ENCODE measurements at regions not wholly inside any gene's neighbourhood (a gene's known extent, or its start where the extent isn't known, plus 50 kb on each side); places are given as distances from the start of the nearest gene placed in this dataset.

DNA sequence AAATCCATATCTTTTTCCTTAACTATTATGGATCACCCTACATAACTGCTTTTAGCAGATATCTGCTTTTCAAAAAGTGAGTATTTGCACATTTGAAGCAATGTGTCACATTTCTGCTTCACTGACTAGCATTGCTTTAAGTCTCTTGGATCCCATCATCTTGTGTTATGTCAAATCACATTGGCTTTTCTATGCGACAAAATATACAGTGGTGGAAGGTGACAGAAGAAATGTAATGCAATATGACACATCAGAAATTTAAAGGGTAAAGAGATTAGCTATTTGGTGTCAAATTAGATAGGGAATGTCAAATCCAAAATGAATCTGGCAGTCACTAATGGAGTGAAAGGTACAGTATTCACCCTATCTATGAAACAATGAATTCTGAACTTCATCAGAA, 1282.1 kb upstream of the PCDH20 start:
- TF ChIP-seq ZFP30 (CRISPR knock-in tag; IDR thresholded peaks at IDR 0.05) (no peak), ARNTL (CRISPR knock-in tag; IDR thresholded peaks at IDR 0.05; ENCODE audit: borderline replicate concordance, low read depth) (no peak), RARB (CRISPR knock-in tag; IDR thresholded peaks at IDR 0.05) (no peak), TOX (CRISPR knock-in tag; IDR thresholded peaks at IDR 0.05; ENCODE audit: borderline replicate concordance) (no peak), ZNF70 (CRISPR knock-in tag; IDR thresholded peaks at IDR 0.05) (no peak), TCF4 (CRISPR knock-in tag; IDR thresholded peaks at IDR 0.05; ENCODE audit: borderline replicate concordance) (no peak), PPARA (CRISPR knock-in tag; IDR thresholded peaks at IDR 0.05; ENCODE audit: borderline replicate concordance) (no peak)
- TF ChIP-seq, protein P1, sequence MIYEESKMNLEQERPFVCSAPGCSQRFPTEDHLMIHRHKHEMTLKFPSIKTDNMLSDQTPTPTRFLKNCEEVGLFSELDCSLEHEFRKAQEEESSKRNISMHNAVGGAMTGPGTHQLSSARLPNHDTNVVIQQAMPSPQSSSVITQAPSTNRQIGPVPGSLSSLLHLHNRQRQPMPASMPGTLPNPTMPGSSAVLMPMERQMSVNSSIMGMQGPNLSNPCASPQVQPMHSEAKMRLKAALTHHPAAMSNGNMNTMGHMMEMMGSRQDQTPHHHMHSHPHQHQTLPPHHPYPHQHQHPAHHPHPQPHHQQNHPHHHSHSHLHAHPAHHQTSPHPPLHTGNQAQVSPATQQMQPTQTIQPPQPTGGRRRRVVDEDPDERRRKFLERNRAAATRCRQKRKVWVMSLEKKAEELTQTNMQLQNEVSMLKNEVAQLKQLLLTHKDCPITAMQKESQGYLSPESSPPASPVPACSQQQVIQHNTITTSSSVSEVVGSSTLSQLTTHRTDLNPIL (CRISPR knock-in tag; IDR thresholded peaks at IDR 0.05; ENCODE audit: low read depth) = no peak
- TF ChIP-seq, protein P2, sequence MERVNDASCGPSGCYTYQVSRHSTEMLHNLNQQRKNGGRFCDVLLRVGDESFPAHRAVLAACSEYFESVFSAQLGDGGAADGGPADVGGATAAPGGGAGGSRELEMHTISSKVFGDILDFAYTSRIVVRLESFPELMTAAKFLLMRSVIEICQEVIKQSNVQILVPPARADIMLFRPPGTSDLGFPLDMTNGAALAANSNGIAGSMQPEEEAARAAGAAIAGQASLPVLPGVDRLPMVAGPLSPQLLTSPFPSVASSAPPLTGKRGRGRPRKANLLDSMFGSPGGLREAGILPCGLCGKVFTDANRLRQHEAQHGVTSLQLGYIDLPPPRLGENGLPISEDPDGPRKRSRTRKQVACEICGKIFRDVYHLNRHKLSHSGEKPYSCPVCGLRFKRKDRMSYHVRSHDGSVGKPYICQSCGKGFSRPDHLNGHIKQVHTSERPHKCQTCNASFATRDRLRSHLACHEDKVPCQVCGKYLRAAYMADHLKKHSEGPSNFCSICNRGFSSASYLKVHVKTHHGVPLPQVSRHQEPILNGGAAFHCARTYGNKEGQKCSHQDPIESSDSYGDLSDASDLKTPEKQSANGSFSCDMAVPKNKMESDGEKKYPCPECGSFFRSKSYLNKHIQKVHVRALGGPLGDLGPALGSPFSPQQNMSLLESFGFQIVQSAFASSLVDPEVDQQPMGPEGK (CRISPR knock-in tag; IDR thresholded peaks at IDR 0.05; ENCODE audit: borderline replicate concordance) = no peak
